22Rv1 (cell line): ENCODE measurements at regions not wholly inside any gene's neighbourhood (a gene's known extent, or its start where the extent isn't known, plus 50 kb on each side); places are given as distances from the start of the nearest gene placed in this dataset.

Source experiments
- CTCF ChIP-seq: fragments of 450-650 bp; IDR thresholded peaks from 2 replicates; pipeline ENCODE4 v1.5.1; 2017; ENCODE audit warnings: mild to moderate bottlenecking
- ZFX ChIP-seq: fragments of 450-650 bp; IDR thresholded peaks from 2 replicates; pipeline ENCODE4 v1.6.1; 2017; ENCODE audit warnings: antibody characterized with exemption, borderline replicate concordance

- TF ChIP-seq CTCF (no peak), ZFX (no peak)
These were observed 710.8 kb upstream of the GRAMD2B start for GRCh38 chr5:125712397-125712796.
